Neural progenitor cell (in vitro differentiated cells): ENCODE measurements at regions not wholly inside any gene's neighbourhood (a gene's known extent, or its start where the extent isn't known, plus 50 kb on each side); places are given as distances from the start of the nearest gene placed in this dataset.

Source experiments
- DNase-seq: peaks from one replicate; pipeline ENCODE4 v3.0.0-alpha.2; 2016; ENCODE audit warnings: low spot score
- H2AFZ ChIP-seq: fragments of 200-600 bp; sonication (generic); replicated peaks from 2 replicates; pipeline ENCODE4 v1.6.1; 2016; ENCODE audit warnings: antibody characterized with exemption
- H3F3A ChIP-seq: fragments of 200-600 bp; sonication (generic); 2 replicates; pipeline ENCODE4 v1.6.1; 2016; ENCODE audit warnings: antibody characterized with exemption, low read depth
- H3K27ac ChIP-seq: fragments of 200-600 bp; sonication (generic); 2 replicates; pipeline ENCODE4 v1.5.1; 2016; ENCODE audit warnings: mild to moderate bottlenecking
- H3K27me3 ChIP-seq: fragments of 200-600 bp; sonication (generic); 2 replicates; pipeline ENCODE4 v1.6.1; 2016; ENCODE audit warnings: mild to moderate bottlenecking, moderate library complexity
- H3K36me3 ChIP-seq: fragments of 200-600 bp; sonication (generic); 2 replicates; pipeline ENCODE4 v1.5.1; 2016
- H3K4me1 ChIP-seq: fragments of 200-600 bp; sonication (generic); 2 replicates; pipeline ENCODE4 v1.6.1; 2016; ENCODE audit warnings: mixed run types
- H3K4me2 ChIP-seq: fragments of 200-600 bp; sonication (generic); 2 replicates; pipeline ENCODE4 v1.6.1; 2016
- H3K4me3 ChIP-seq: fragments of 200-600 bp; sonication (generic); 2 replicates; pipeline ENCODE4 v1.5.1; 2016
- H3K79me2 ChIP-seq: fragments of 200-600 bp; sonication (generic); 2 replicates; pipeline ENCODE4 v1.6.1; 2016; ENCODE audit warnings: low read depth
- H3K9ac ChIP-seq: fragments of 200-600 bp; sonication (generic); 2 replicates; pipeline ENCODE4 v1.6.1; 2016
- H3K9me3 ChIP-seq: fragments of 200-600 bp; sonication (generic); 2 replicates; pipeline ENCODE4 v1.5.1; 2016; ENCODE audit warnings: low read depth
- H4K20me1 ChIP-seq: fragments of 200-600 bp; sonication (generic); 2 replicates; pipeline ENCODE4 v1.6.1; 2016; ENCODE audit warnings: low read depth
- H3K27ac Mint-ChIP-seq: 3 replicates; pipeline ENCODE4 v1.8.0; 2021; ENCODE audit warnings: mixed read lengths
- H3K27me3 Mint-ChIP-seq: 2 replicates; pipeline ENCODE4 v1.8.0; 2022; ENCODE audit warnings: low read depth, mild to moderate bottlenecking, inconsistent platforms, moderate library complexity, mixed read lengths; ENCODE audit not compliant: insufficient read depth
- H3K36me3 Mint-ChIP-seq: 3 replicates; pipeline ENCODE4 v1.8.0; 2021; ENCODE audit warnings: mixed read lengths
- H3K4me1 Mint-ChIP-seq: 3 replicates; pipeline ENCODE4 v1.8.0; 2021; ENCODE audit warnings: mixed read lengths
- H3K4me3 Mint-ChIP-seq: 3 replicates; pipeline ENCODE4 v1.8.0; 2021; ENCODE audit warnings: mild to moderate bottlenecking, moderate library complexity, mixed read lengths
- H3K9me3 Mint-ChIP-seq: 3 replicates; pipeline ENCODE4 v1.8.0; 2020; ENCODE audit warnings: mixed read lengths
- CTCF ChIP-seq: fragments of 200-600 bp; sonication (generic); IDR thresholded peaks from 2 replicates; pipeline ENCODE4 v1.5.1; 2017; ENCODE audit warnings: antibody characterized with exemption, mild to moderate bottlenecking
- EZH2 ChIP-seq: fragments of 200-600 bp; sonication (generic); IDR thresholded peaks from 2 replicates; pipeline ENCODE4 v1.6.1; 2017; ENCODE audit warnings: antibody characterized with exemption, mild to moderate bottlenecking, moderate library complexity
- EZH2phosphoT487 ChIP-seq: fragments of 200-600 bp; sonication (generic); IDR thresholded peaks from 2 replicates; pipeline ENCODE4 v1.6.1; 2017; ENCODE audit warnings: antibody characterized with exemption

DNA sequence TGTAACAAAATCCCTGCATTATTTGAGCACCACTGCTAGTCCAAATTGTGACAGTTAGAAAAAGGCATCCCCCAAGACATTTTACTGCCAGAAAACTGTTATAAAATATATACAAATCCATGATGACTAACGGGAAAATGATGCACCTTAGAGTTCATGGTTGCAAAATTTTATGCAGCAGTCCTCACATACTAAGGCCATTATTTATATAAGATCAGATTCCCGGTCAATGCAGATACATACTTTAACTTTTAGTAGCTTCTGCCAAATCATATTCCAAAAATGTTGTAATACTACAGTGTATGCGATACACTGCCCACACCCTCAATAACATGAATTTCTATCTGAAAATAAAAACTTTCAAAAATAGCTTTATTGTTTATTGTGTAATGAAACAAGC lies 239.9 kb upstream of the ZNF32 start:
- Mint-ChIP-seq H3K4me1 (no peaks in the 10 kb centered on the region), H3K4me3 (no peak overlapping the region), H3K27ac (no peak overlapping the region), H3K9me3 (no peaks in the 10 kb centered on the region), H3K27me3 (no peaks in the 10 kb centered on the region), H3K36me3 (no peaks in the 10 kb centered on the region)
- Histone ChIP-seq H3K4me2 (no peak overlapping the region), H3K27me3 (no peaks in the 10 kb centered on the region), H3K9me3 (no peaks in the 10 kb centered on the region), H3K4me3 (no peak overlapping the region), H3K4me1 (no peaks in the 10 kb centered on the region), H3K79me2 (no peaks in the 10 kb centered on the region), H3F3A (no peaks in the 10 kb centered on the region), H4K20me1 (no peaks in the 10 kb centered on the region), H3K27ac (no peak overlapping the region), H3K36me3 (no peaks in the 10 kb centered on the region), H2AFZ (no peak overlapping the region), H3K9ac (no peak overlapping the region)
- TF ChIP-seq EZH2 = no peak
- TF ChIP-seq CTCF = no peak
- TF ChIP-seq EZH2phosphoT487 = no peak
- DNase-seq = no peak

GRCh38 chr10:43885842-43886241 lies 237.2 kb upstream of the ZNF32 start:
- H3K9me3 Mint-ChIP-seq = no peaks in the 10 kb centered on the region
- H3K4me3 ChIP-seq = no peak overlapping the region
- no peak overlapping the region for H3K27ac ChIP-seq
- H3K4me3 Mint-ChIP-seq = no peak overlapping the region
- H3K27ac Mint-ChIP-seq = no peak overlapping the region
- TF ChIP-seq EZH2 (no peak), CTCF (peak; percentile 23)
- H3K4me1 ChIP-seq = no peaks in the 10 kb centered on the region
- no peaks in the 10 kb centered on the region for H3K27me3 ChIP-seq
- no peaks in the 10 kb centered on the region for H3K36me3 ChIP-seq
- H4K20me1 ChIP-seq = no peaks in the 10 kb centered on the region
- no peaks in the 10 kb centered on the region for H3K36me3 Mint-ChIP-seq
- H3K4me1 Mint-ChIP-seq = no peaks in the 10 kb centered on the region
- H3K4me2 ChIP-seq = no peak overlapping the region
- H3K27me3 Mint-ChIP-seq = no peaks in the 10 kb centered on the region
- no peak overlapping the region for H2AFZ ChIP-seq
- H3K9ac ChIP-seq = no peak overlapping the region
- no peaks in the 10 kb centered on the region for H3K9me3 ChIP-seq
- H3F3A ChIP-seq = no peaks in the 10 kb centered on the region
- no peaks in the 10 kb centered on the region for H3K79me2 ChIP-seq
- DNase-seq = peak; percentile 17

- no peak overlapping the region for H3K27ac Mint-ChIP-seq
- Histone ChIP-seq H3K27me3 (no peaks in the 10 kb centered on the region), H3K4me1 (no peaks in the 10 kb centered on the region), H3F3A (no peaks in the 10 kb centered on the region), H3K4me3 (no peak overlapping the region), H3K4me2 (no peak overlapping the region), H3K9me3 (no peaks in the 10 kb centered on the region), H4K20me1 (no peaks in the 10 kb centered on the region), H3K79me2 (no peaks in the 10 kb centered on the region), H2AFZ (no peak overlapping the region), H3K36me3 (no peaks in the 10 kb centered on the region), H3K27ac (no peak overlapping the region), H3K9ac (no peak overlapping the region)
- TF ChIP-seq CTCF (no peak), EZH2 (no peak), EZH2phosphoT487 (no peak)
- no peak for DNase-seq
- no peaks in the 10 kb centered on the region for H3K36me3 Mint-ChIP-seq
- H3K27me3 Mint-ChIP-seq = no peaks in the 10 kb centered on the region
- H3K4me1 Mint-ChIP-seq = no peaks in the 10 kb centered on the region
- no peaks in the 10 kb centered on the region for H3K9me3 Mint-ChIP-seq
- H3K4me3 Mint-ChIP-seq = no peak overlapping the region
Measured at GRCh38 chr10:43885252-43885651, 236.6 kb upstream of the ZNF32 start.
